ENCODE measurements at regions not wholly inside any gene's neighbourhood (a gene's known extent, or its start where the extent isn't known, plus 50 kb on each side); places are given as distances from the start of the nearest gene placed in this dataset.

DNA sequence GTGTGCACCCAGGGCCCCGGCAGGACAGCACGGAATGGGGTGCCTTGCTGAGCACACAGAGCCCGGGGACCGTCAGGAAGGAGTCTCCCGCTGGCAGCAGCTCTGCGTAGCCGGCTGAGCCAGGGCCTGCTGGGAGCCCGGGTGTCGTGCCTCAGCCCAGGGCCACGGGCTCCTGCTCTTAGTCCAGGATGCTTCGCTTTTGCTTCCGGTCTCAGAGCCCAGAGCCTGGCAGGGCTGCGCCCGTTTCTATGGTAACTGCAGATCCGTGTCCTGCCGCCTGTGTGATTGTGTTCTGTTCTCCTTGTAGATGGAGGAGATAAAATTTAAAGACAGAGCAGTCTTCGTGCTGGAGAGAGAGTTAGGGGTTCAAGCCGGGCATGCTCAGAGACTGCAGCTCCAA lies 53.7 kb upstream of the DPYSL4 start:
- no peak for TF ChIP-seq ZBTB40 (IDR thresholded peaks at IDR 0.05; ENCODE audit: borderline replicate concordance)
- TF ChIP-seq, protein P1, sequence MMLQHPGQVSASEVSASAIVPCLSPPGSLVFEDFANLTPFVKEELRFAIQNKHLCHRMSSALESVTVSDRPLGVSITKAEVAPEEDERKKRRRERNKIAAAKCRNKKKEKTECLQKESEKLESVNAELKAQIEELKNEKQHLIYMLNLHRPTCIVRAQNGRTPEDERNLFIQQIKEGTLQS (IDR thresholded peaks at IDR 0.05; ENCODE audit: borderline replicate concordance, extremely low read depth, low read depth, low read length): no peak
- no peak for TF ChIP-seq NR2F1 (conservative IDR thresholded peaks at IDR 0.05)
- TF ChIP-seq BCL11A (IDR thresholded peaks at IDR 0.05; ENCODE audit: low read depth, low read length): no peak
- TF ChIP-seq ETV6 (conservative IDR thresholded peaks at IDR 0.05 in 1 of 2, IDR thresholded peaks at IDR 0.05 in 1 of 2; ENCODE audit: borderline replicate concordance in 1 of 2, low read depth in 1 of 2): no peak
- no peak for TF ChIP-seq ELK1 (IDR thresholded peaks at IDR 0.05; ENCODE audit: low read depth, low read length)
- TF ChIP-seq RB1 (IDR thresholded peaks at IDR 0.05; ENCODE audit: borderline replicate concordance): no peak
- no peak for TF ChIP-seq TAF1 (IDR thresholded peaks at IDR 0.05; ENCODE audit: borderline replicate concordance, low read depth, low read length)
- no peak for TF ChIP-seq JUNB (IDR thresholded peaks at IDR 0.05)
- no peak for TF ChIP-seq CTCF (IDR thresholded peaks at IDR 0.05 in 2 of 3, conservative IDR thresholded peaks at IDR 0.05 in 1 of 3; ENCODE audit: control insufficient read depth in 2 of 3, extremely low read depth in 1 of 3, insufficient read depth in 1 of 3, low read depth in 3 of 3, low read length in 3 of 3)
- TF ChIP-seq ZNF384 (IDR thresholded peaks at IDR 0.05; ENCODE audit: borderline replicate concordance, low read depth, low read length): no peak
- TF ChIP-seq ZNF622 (IDR thresholded peaks at IDR 0.05): no peak
- TF ChIP-seq IRF4 (IDR thresholded peaks at IDR 0.05; ENCODE audit: low read depth, low read length): no peak
- no peak for TF ChIP-seq EP300 (IDR thresholded peaks at IDR 0.05; ENCODE audit: borderline replicate concordance in 1 of 2, control insufficient read depth in 1 of 2, low read depth in 2 of 2, low read length in 2 of 2)
- Histone ChIP-seq H3K27me3 (replicated peaks in 1 of 2; ENCODE audit: control insufficient read depth in 2 of 2, insufficient read depth in 2 of 2, low read length in 1 of 2) (no peaks in the 10 kb centered on the region), H3K4me2 (ENCODE audit: control insufficient read depth, insufficient read depth) (no peak overlapping the region), H3K27ac (ENCODE audit: control insufficient read depth, insufficient read depth) (no peak overlapping the region), H3K9me3 (replicated peaks; ENCODE audit: control insufficient read depth, insufficient read depth, low read length) (no peaks in the 10 kb centered on the region), H2AFZ (ENCODE audit: control insufficient read depth, low read depth, low read length) (no peak overlapping the region), H3K4me1 (ENCODE audit: control insufficient read depth, insufficient read depth, low read length) (no peaks in the 10 kb centered on the region), H4K20me1 (ENCODE audit: control insufficient read depth, insufficient read depth) (no peaks in the 10 kb centered on the region), H3K79me2 (ENCODE audit: control insufficient read depth, insufficient read depth, low read length) (no peaks in the 10 kb centered on the region), H3K36me3 (ENCODE audit: control insufficient read depth in 2 of 2, insufficient read depth in 2 of 2, low read length in 1 of 2) (no peaks in the 10 kb centered on the region), H3K9ac (ENCODE audit: control insufficient read depth, insufficient read depth, low read length) (no peak overlapping the region), H3K4me3 (no peak overlapping the region)
- FAIRE-seq (no peak), ATAC-seq (no peak), DNase-seq (ENCODE audit: low read depth, low spot score) (no peak)
- ChIA-PET RAD21 (ENCODE audit: unreplicated experiment) (no interaction called here), SMC1A (ENCODE audit: uncharacterized antibody, unreplicated experiment) (no interaction called here), CTCF (interaction anchor here (1.7 kb wide), 1 partner anchor 9 kb away, joined by 5 read pairs; no protein-coding TSS in a partner anchor), POLR2A (no interaction called here)
- WGBS (ENCODE audit: insufficient coverage, insufficient replicate concordance, low lambda C conversion rate, missing lambda C conversion rate): 44% methylated on average over 18 of the region's 18 CpGs
- no TSS peak for BruUV-seq (replicated peaks)
- in situ Hi-C loops (cut with MboI): no loop called here
- intact Hi-C loops (cut with micrococcal nuclease; ENCODE audit: unreplicated experiment): no loop called here

Measured in GM12878 (cell line).